EL (cell line): ENCODE measurements at regions not wholly inside any gene's neighbourhood (a gene's known extent, or its start where the extent isn't known, plus 50 kb on each side); places are given as distances from the start of the nearest gene placed in this dataset.

Source experiments
- DNase-seq: peaks from one replicate; pipeline ENCODE4 v3.0.0-alpha.2; 2016

GRCh38 chr2:217749008-217749407 is 253.8 kb downstream of the TNS1 start:
- no peak for DNase-seq

GRCh38 chr2:217746808-217747207 is 256.0 kb downstream of the TNS1 start:
- peak; percentile 32 for DNase-seq

GRCh38 chr2:217743966-217744761 is 258.6 kb downstream of the TNS1 start:
- DNase-seq: no peak

GRCh38 chr2:217743407-217743806 is 259.4 kb downstream of the TNS1 start:
- no peak for DNase-seq

GRCh38 chr2:217742841-217743240 is 260.0 kb downstream of the TNS1 start:
- DNase-seq: no peak

GRCh38 chr2:217742276-217742675 is 260.5 kb downstream of the TNS1 start:
- no peak for DNase-seq

- DNase-seq: no peak
Observed at GRCh38 chr2:217741381-217741955, 261.3 kb downstream of the TNS1 start.

- DNase-seq: no peak
Observed at GRCh38 chr2:217740756-217741155, 262.0 kb downstream of the TNS1 start.

- DNase-seq: no peak
Observed at GRCh38 chr2:217740178-217740577, 262.6 kb downstream of the TNS1 start.

- no peak for DNase-seq
Observed at GRCh38 chr2:217739741-217740140, 263.1 kb downstream of the TNS1 start.

GRCh38 chr2:217738061-217738460 is 264.7 kb downstream of the TNS1 start:
- no peak for DNase-seq

GRCh38 chr2:217736776-217737550 is 265.8 kb downstream of the TNS1 start:
- DNase-seq: no peak

- no peak for DNase-seq
Observed at GRCh38 chr2:217735899-217736298, 266.9 kb downstream of the TNS1 start.

GRCh38 chr2:217735034-217735433 is 267.8 kb downstream of the TNS1 start:
- DNase-seq: no peak

- no peak for DNase-seq
Observed at GRCh38 chr2:217733461-217733860, 269.3 kb downstream of the TNS1 start.

- DNase-seq: peak; percentile 30
Observed at GRCh38 chr2:217732992-217733391, 269.8 kb downstream of the TNS1 start.

GRCh38 chr2:217731805-217732204 is 271.0 kb downstream of the TNS1 start:
- peak; percentile 8 for DNase-seq

GRCh38 chr2:217729421-217730053 is 273.3 kb downstream of the TNS1 start:
- no peak for DNase-seq

- peak; percentile 19 for DNase-seq
Observed at GRCh38 chr2:217727801-217728200, 275.0 kb downstream of the TNS1 start.

GRCh38 chr2:217725409-217725808 is 277.4 kb downstream of the TNS1 start:
- no peak for DNase-seq

- no peak for DNase-seq
Observed at GRCh38 chr2:217724471-217724870, 278.3 kb downstream of the TNS1 start.

GRCh38 chr2:217723981-217724380 is 278.8 kb downstream of the TNS1 start:
- DNase-seq: no peak

- DNase-seq: peak; percentile 63
Observed at GRCh38 chr2:217722883-217723472, 279.8 kb downstream of the TNS1 start.
